Ovary (tissue), 7 donors: ENCODE measurements at regions not wholly inside any gene's neighbourhood (a gene's known extent, or its start where the extent isn't known, plus 50 kb on each side); places are given as distances from the start of the nearest gene placed in this dataset.

Experiments
- DNase-seq, 5 donors: peaks; one replicate each; pipeline ENCODE4 v3.0.0-alpha.2; 2019 to 2020
- H3K27ac ChIP-seq, 2 donors: fragments of 200-600 bp; one replicate each; pipeline versions ENCODE4 v1.5.1 to v1.8.0; 2019 to 2022
- H3K27me3 ChIP-seq: fragments of 200-600 bp; one replicate; pipeline ENCODE4 v1.8.0; 2022
- H3K36me3 ChIP-seq: fragments of 200-600 bp; sonication (generic); one replicate; pipeline ENCODE4 v1.5.1; 2019
- H3K4me1 ChIP-seq: one replicate; pipeline ENCODE4 v1.8.1; 2013; ENCODE audit warnings: mild to moderate bottlenecking, moderate library complexity; ENCODE audit not compliant: insufficient read depth
- H3K4me3 ChIP-seq: fragments of 200-600 bp; sonication (generic); one replicate; pipeline ENCODE4 v1.5.1; 2017
- H3K9me3 ChIP-seq, 2 donors: fragments of 200-600 bp in 1 of 2; sonication (generic) in 1 of 2; one replicate each; pipeline versions ENCODE4 v1.5.1 to v1.8.1; 2013 to 2019; ENCODE audit warnings: mild to moderate bottlenecking in 1 of 2, moderate library complexity in 1 of 2
- CTCF ChIP-seq, 3 donors: fragments of 450-650 bp in 2 of 3; fragments of 200-600 bp in 1 of 3; IDR thresholded peaks; one replicate each; pipeline versions ENCODE4 v1.5.1 to v1.8.0; 2016 to 2022; ENCODE audit warnings: antibody characterized with exemption in 3 of 3, mild to moderate bottlenecking in 1 of 3
- EP300 ChIP-seq: sonication (generic); formaldehyde crosslinking; IDR thresholded peaks from one replicate; pipeline ENCODE4 v1.6.1; 2017; ENCODE audit warnings: antibody characterized with exemption
- POLR2A ChIP-seq: fragments of 450-650 bp; IDR thresholded peaks from one replicate; pipeline ENCODE4 v1.6.1; 2017; ENCODE audit warnings: antibody characterized with exemption, mild to moderate bottlenecking, moderate library complexity
- WGBS, 3 donors: extraction: QIAGEN DNeasy Blood & Tissue Kit in 1 of 3; methylation state at CpG; one replicate each; pipeline versions ENCODE4 v1.1.5 to v1.1.7; 2013 to 2017; 5-methylcytosine and 5-hydroxymethylcytosine counted together
- intact Hi-C, 4 donors: fragments of 100-400 bp; cut with DNase I; formaldehyde crosslinking; loops; one replicate each; pipeline versions ENCODE4 v1.11.0 to v1.15.1; 2022 to 2023
- donor health status: DM: no; HTN: no; CAD: no; lungs with moderate emphysema.
- donor health status: DM: no; HTN: no; CAD: no.
- donor health status: Bipolar disorder and iron deficiency.
- donor health status: DM: no; HTN: no; CAD: no.
- donor health status: DM: yes; HTN: yes; CAD: no.

- Histone ChIP-seq H3K4me3 (no peak overlapping the region), H3K9me3 (no peaks in the 10 kb centered on the region), H3K27ac (no peak overlapping the region), H3K4me1 (no peaks in the 10 kb centered on the region), H3K27me3 (no peaks in the 10 kb centered on the region), H3K36me3 (no peaks in the 10 kb centered on the region)
- intact Hi-C loops, result no loop called here
- DNase-seq, result no peak
- TF ChIP-seq EP300 (no peak), POLR2A (no peak), CTCF (IDR thresholded peaks at IDR 0.05) (no peak)
- 81 to 85% (median 85%) methylated on average over 7 of the region's 7 CpGs for WGBS, 3 donors
Measured at GRCh38 chr4:178941975-178942374, 1499.7 kb upstream of the AGA start.

GRCh38 chr4:178953447-178954120 lies 1511.3 kb upstream of the AGA start:
- Histone ChIP-seq H3K27me3 (no peaks in the 10 kb centered on the region), H3K4me3 (no peak overlapping the region), H3K4me1 (no peaks in the 10 kb centered on the region), H3K27ac (no peak overlapping the region), H3K9me3 (no peaks in the 10 kb centered on the region), H3K36me3 (no peaks in the 10 kb centered on the region)
- TF ChIP-seq EP300, result no peak
- TF ChIP-seq POLR2A, result no peak
- TF ChIP-seq CTCF (IDR thresholded peaks at IDR 0.05), result no peak
- intact Hi-C loops, result no loop called here
- DNase-seq, result no peak
- WGBS, 3 donors, result 88 to 95% (median 93%) methylated on average over 22 of the region's 22 CpGs

GRCh38 chr4:178955614-178956013 lies 1513.4 kb upstream of the AGA start:
- TF ChIP-seq CTCF (IDR thresholded peaks at IDR 0.05) (no peak), EP300 (no peak), POLR2A (no peak)
- DNase-seq, result no peak
- H3K27ac ChIP-seq, result no peak overlapping the region
- H3K36me3 ChIP-seq, result no peaks in the 10 kb centered on the region
- intact Hi-C loops, result no loop called here
- no peaks in the 10 kb centered on the region for H3K4me1 ChIP-seq
- H3K9me3 ChIP-seq, result no peaks in the 10 kb centered on the region
- H3K27me3 ChIP-seq, result no peaks in the 10 kb centered on the region
- no peak overlapping the region for H3K4me3 ChIP-seq

GRCh38 chr4:178958725-178959440 lies 1516.6 kb upstream of the AGA start:
- no peak overlapping the region for H3K4me3 ChIP-seq
- WGBS, 3 donors, result 70 to 87% (median 83%) methylated on average over 4 of the region's 4 CpGs
- no peaks in the 10 kb centered on the region for H3K36me3 ChIP-seq
- no peak overlapping the region for H3K27ac ChIP-seq
- no peak for DNase-seq
- H3K27me3 ChIP-seq, result no peaks in the 10 kb centered on the region
- H3K4me1 ChIP-seq, result no peaks in the 10 kb centered on the region
- intact Hi-C loops, result no loop called here
- H3K9me3 ChIP-seq, result no peaks in the 10 kb centered on the region
- TF ChIP-seq EP300, result no peak
- no peak for TF ChIP-seq POLR2A
- no peak for TF ChIP-seq CTCF (IDR thresholded peaks at IDR 0.05)
